GM12892 (cell line): ENCODE measurements at regions not wholly inside any gene's neighbourhood (a gene's known extent, or its start where the extent isn't known, plus 50 kb on each side); places are given as distances from the start of the nearest gene placed in this dataset.
"Not testable (repeated sequence)": the region's sequence is repeated elsewhere in the genome, so short reads cannot be mapped to it uniquely, and the experiment has no call there.

Experiments used
- DNase-seq: peaks from one replicate; pipeline ENCODE4 v3.0.0; 2011; ENCODE audit not compliant: insufficient read length
- FAIRE-seq: peaks from 2 replicates; lab custom pipeline; 2011; peaks lifted over from hg19 to GRCh38; lab: Jason Lieb, UNC
- POLR2A ChIP-seq: IDR thresholded peaks from 2 replicates; pipeline ENCODE4 v1.6.1; 2011; ENCODE audit warnings: low read depth, low read length, control low read depth
- POLR2AphosphoS5 ChIP-seq: IDR thresholded peaks from 2 replicates; pipeline ENCODE4 v1.6.1; 2011; ENCODE audit warnings: low read depth, low read length, control low read depth
- TAF1 ChIP-seq: IDR thresholded peaks from 2 replicates; pipeline ENCODE4 v1.6.1; 2011; ENCODE audit warnings: low read depth, mild to moderate bottlenecking, control low read depth, low read length, borderline replicate concordance

GRCh38 chr6:106832766-106833510 is 141.6 kb downstream of the CD24 start:
- FAIRE-seq, result no peak
- TF ChIP-seq TAF1 (no peak), POLR2A (no peak), POLR2AphosphoS5 (no peak)
- no peak for DNase-seq

- FAIRE-seq, result no peak
- no peak for TF ChIP-seq TAF1
- TF ChIP-seq POLR2AphosphoS5, result no peak
- no peak for TF ChIP-seq POLR2A
- no peak for DNase-seq
These were observed 143.6 kb downstream of the CD24 start for GRCh38 chr6:106830930-106831329.

- no peak for TF ChIP-seq POLR2A
- no peak for TF ChIP-seq TAF1
- no peak for TF ChIP-seq POLR2AphosphoS5
- FAIRE-seq (no peak), DNase-seq (no peak)
These were observed 145.1 kb downstream of the CD24 start for GRCh38 chr6:106829451-106829850.

DNA sequence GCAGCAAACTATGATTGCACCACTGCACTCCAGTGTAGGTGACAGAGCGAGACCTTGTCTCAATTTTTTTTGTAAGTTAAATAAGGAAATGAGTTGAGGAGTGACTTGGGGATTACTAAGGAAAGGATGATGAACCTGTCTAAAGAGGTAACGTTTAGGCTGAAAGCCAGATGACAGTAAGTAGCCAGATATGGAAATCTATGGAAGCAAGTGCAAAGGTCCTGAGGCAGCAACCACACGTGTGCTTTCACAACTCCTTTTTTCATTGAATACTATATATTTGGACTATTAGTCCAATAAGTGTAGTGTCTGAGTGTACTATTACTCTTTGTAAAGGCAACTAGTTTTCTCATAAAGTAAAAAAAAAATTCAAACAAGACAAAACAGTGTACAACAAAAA is 147.4 kb downstream of the CD24 start:
- no peak for TF ChIP-seq POLR2AphosphoS5
- TF ChIP-seq POLR2A, result no peak
- TF ChIP-seq TAF1, result no peak
- FAIRE-seq (no peak), DNase-seq (no peak)

DNA sequence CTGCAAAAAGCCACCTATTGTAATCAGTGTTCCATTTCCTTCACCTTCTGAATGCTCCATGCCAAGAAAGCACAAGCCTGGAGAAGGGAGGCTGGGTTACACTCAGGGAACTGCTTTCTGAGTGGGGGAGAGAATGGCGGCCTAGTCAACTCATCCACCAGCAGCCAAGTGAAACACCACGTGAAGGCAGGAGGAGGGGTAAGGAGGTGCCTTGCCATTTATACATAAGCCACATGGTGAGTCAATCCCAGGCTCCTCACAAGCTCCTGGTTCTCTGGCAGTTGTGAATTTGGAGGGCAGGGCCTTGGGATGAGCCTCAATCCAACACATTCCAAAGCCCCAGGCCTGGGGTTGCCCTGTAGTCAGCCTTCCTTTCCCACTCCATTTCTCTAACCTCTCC is 149.4 kb downstream of the CD24 start:
- TF ChIP-seq POLR2AphosphoS5 (no peak), TAF1 (no peak), POLR2A (no peak)
- FAIRE-seq (no peak), DNase-seq (no peak)

- DNase-seq, result no peak
- FAIRE-seq, result no peak
- TF ChIP-seq POLR2A (no peak), TAF1 (no peak), POLR2AphosphoS5 (no peak)
These were observed 150.7 kb downstream of the CD24 start for GRCh38 chr6:106823732-106824351.

GRCh38 chr6:106823058-106823457 is 151.5 kb downstream of the CD24 start:
- no peak for TF ChIP-seq POLR2A
- no peak for TF ChIP-seq POLR2AphosphoS5
- TF ChIP-seq TAF1, result no peak
- DNase-seq, result no peak
- FAIRE-seq, result no peak

GRCh38 chr6:106820412-106820852 is 154.1 kb downstream of the CD24 start:
- DNase-seq (no peak), FAIRE-seq (no peak)
- TF ChIP-seq TAF1, result no peak
- no peak for TF ChIP-seq POLR2A
- TF ChIP-seq POLR2AphosphoS5, result no peak

- FAIRE-seq, result no peak
- no peak for DNase-seq
- TF ChIP-seq TAF1 (no peak), POLR2AphosphoS5 (no peak), POLR2A (no peak)
These were observed 163.3 kb downstream of the CD24 start for GRCh38 chr6:106811088-106811686.

DNA sequence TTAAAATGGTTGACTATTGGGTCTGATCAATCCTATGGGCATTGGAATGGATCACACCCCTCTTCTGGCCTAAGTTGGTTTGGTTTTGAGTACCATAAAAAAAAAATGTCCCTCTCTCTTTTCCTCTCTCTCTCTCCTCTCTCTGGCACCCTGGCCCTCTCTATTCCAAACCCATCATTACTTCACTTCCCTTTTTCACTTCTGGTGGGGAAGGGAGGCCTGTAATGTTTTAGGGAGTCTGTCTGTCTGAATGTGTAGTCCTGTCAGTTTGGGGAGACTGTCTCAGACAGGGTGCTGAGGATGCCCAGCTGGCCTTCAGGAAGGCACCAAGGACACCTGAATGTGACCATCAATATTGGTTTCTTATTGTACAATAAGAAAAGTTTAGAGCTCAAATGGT is 165.8 kb downstream of the CD24 start:
- no peak for FAIRE-seq
- TF ChIP-seq POLR2AphosphoS5 (no peak), TAF1 (no peak), POLR2A (no peak)
- no peak for DNase-seq

- FAIRE-seq (no peak), DNase-seq (no peak)
- no peak for TF ChIP-seq POLR2AphosphoS5
- no peak for TF ChIP-seq TAF1
- no peak for TF ChIP-seq POLR2A
These were observed 166.4 kb downstream of the CD24 start for GRCh38 chr6:106807947-106808611.

GRCh38 chr6:106806253-106806652 is 168.3 kb downstream of the CD24 start:
- FAIRE-seq, result not testable (repeated sequence)

More at GRCh38 chr6:106806253-106806652, 168.3 kb downstream of the CD24 start:
- DNase-seq, result not testable (repeated sequence)
